ENCODE measurements at regions not wholly inside any gene's neighbourhood (a gene's known extent, or its start where the extent isn't known, plus 50 kb on each side); places are given as distances from the start of the nearest gene placed in this dataset.
A peak's percentile ranks its signal among the peaks of the same experiment; 100 is the strongest.
"Not testable (repeated sequence)": the region's sequence is repeated elsewhere in the genome, so short reads cannot be mapped to it uniquely, and the experiment has no call there.

DNA sequence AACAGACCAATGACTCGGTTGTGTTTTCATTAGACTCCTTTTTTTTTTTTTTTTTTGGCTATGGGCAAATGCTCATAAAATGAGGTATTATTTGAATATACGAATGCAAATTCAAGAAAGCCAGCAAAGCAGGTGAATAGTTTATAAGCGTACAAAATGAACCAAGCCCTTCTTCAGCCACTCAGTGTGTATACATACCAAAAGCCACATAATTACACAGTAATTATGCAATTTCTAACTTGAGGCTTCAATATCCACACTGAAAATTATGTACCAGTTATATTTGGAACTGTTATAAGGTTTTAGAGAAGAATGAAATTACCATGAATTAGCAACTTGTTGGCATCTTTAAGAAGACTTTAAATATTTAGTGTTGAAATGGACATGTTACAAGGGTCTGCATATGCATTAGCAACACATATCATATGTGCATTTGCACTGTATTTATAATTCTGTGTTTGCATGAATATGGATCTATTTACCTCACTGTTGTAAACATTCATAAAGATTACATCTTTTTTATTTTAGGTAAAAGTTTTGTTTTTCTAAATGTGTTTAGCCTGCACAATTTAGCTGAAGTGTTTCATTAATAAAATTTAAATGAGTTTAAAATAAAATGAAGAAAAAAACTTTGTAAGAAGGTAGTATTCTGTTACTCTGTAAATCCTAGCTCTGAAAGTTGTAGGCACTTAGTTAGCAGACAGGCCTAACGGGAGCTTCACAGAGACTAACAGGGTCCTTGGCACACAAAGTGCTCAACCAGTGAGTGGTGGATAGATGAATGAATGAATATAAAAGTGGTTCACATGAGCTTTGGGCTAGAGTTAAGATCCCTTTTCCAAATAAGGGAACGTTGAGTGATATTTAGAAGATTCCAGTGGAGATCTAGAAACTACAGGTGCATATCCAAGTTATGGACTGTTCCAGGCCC is 241.0 kb upstream of the NFIA start:
- 100% methylated on average over 3 of the region's 5 CpGs for WGBS (ENCODE audit: insufficient coverage)
- Histone ChIP-seq H3K9me3 (ENCODE audit: control extremely low read depth in 1 of 5, control insufficient read depth in 4 of 5, insufficient read depth in 2 of 5, low read depth in 1 of 5, low read length in 4 of 5) (peaks cover 0 to 4% (median 0%) of the 10 kb centered on the region in 5 experiments), H3K4me3 (ENCODE audit: control insufficient read depth in 1 of 7, extremely low read depth in 1 of 7, insufficient read depth in 4 of 7, low read depth in 2 of 7, low read length in 6 of 7) (no peak overlapping the region), H3K4me1 (ENCODE audit: control extremely low read depth in 1 of 4, control insufficient read depth in 4 of 4, insufficient read depth in 4 of 4, low read length in 3 of 4) (peaks cover 0 to 3% (median 0%) of the 10 kb centered on the region in 4 experiments), H3K36me3 (ENCODE audit: control insufficient read depth in 4 of 4, insufficient read depth in 4 of 4, low read length in 3 of 4) (no peaks in the 10 kb centered on the region), H3K27ac (ENCODE audit: insufficient read depth in 1 of 2, low read depth in 1 of 2, low read length in 2 of 2, poor library complexity in 1 of 2, severe bottlenecking in 2 of 2) (no peak overlapping the region), H3K27me3 (replicated peaks in 2 of 5; ENCODE audit: control insufficient read depth in 4 of 5, insufficient read depth in 5 of 5, low read length in 4 of 5) (no peaks in the 10 kb centered on the region)
- no peak for DNase-seq
- ChIA-PET CTCF (interaction anchor here (1.3 kb wide), 1 partner anchor 51 kb away, joined by 3 read pairs; no protein-coding TSS in a partner anchor), POLR2A (no interaction called here)

DNA sequence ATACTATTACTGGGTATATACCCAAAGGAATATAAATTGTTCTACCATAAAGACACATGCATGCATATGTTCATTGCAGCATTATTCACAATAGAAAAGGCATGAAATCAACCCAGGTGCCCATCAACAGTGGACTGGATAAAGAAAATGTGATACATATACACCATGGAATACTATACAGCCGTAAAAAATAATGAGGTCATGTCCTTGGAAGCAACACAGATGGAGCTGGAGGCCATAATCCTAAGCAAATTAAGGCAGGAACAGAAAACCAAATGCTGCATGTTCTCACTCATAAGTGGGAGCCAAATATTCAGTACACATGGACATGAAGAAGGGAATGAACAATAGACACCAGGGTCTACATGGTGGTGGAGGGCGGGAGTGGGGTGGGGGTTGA is 241.9 kb upstream of the NFIA start:
- H3K36me3 ChIP-seq (ENCODE audit: control insufficient read depth in 4 of 4, insufficient read depth in 4 of 4, low read length in 3 of 4); POLR2A ChIA-PET; CTCF ChIA-PET: not testable (repeated sequence)

DNA sequence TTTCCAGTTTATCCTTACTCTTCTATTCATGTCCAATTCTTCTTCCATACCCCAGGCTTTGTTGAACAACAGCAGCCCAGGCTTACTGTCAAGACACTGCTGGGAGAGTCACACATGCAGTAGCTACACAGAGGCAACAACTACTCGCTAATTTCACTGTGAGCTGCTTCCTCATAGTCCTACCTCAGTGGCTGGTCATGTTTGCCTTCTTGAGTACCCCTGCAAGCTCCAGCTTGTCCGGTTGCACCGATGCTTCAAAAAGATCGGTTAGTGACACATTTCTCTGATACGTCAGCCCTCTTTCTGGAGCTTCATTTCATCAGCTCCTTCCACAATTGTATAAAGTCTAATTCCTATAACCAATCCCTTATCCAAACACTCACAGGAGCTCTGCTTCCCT is 246.7 kb upstream of the NFIA start:
- no peak overlapping the region for H3K4me3 ChIP-seq (ENCODE audit: control insufficient read depth in 1 of 7, extremely low read depth in 1 of 7, insufficient read depth in 4 of 7, low read depth in 2 of 7, low read length in 6 of 7)
- no peaks in the 10 kb centered on the region for H3K9me3 ChIP-seq (ENCODE audit: control extremely low read depth in 1 of 5, control insufficient read depth in 4 of 5, insufficient read depth in 2 of 5, low read depth in 1 of 5, low read length in 4 of 5)
- peaks cover 17 to 25% (median 21%) of the 10 kb centered on the region in 4 experiments for H3K4me1 ChIP-seq (ENCODE audit: control extremely low read depth in 1 of 4, control insufficient read depth in 4 of 4, insufficient read depth in 4 of 4, low read length in 3 of 4)
- POLR2A ChIA-PET: interaction anchor here (0.6 kb wide), 1 partner anchor 57 kb away, joined by 3 read pairs; no protein-coding TSS in a partner anchor
- H3K36me3 ChIP-seq (ENCODE audit: control insufficient read depth in 4 of 4, insufficient read depth in 4 of 4, low read length in 3 of 4): no peaks in the 10 kb centered on the region
- no peaks in the 10 kb centered on the region for H3K27me3 ChIP-seq (replicated peaks in 2 of 5; ENCODE audit: control insufficient read depth in 4 of 5, insufficient read depth in 5 of 5, low read length in 4 of 5)
- WGBS (ENCODE audit: insufficient coverage): 97% methylated on average over 5 of the region's 5 CpGs
- CTCF ChIA-PET: interaction anchor here (6.6 kb wide), 1 partner anchor 13 kb away, joined by 37 read pairs; no protein-coding TSS in a partner anchor
- DNase-seq: no peak
- no peak overlapping the region for H3K27ac ChIP-seq (ENCODE audit: insufficient read depth in 1 of 2, low read depth in 1 of 2, low read length in 2 of 2, poor library complexity in 1 of 2, severe bottlenecking in 2 of 2)

More for the DNA sequence above, 241.9 kb upstream of the NFIA start:
- not testable (repeated sequence) for H3K27me3 ChIP-seq (replicated peaks in 2 of 5; ENCODE audit: control insufficient read depth in 4 of 5, insufficient read depth in 5 of 5, low read length in 4 of 5); H3K9me3 ChIP-seq (ENCODE audit: control extremely low read depth in 1 of 5, control insufficient read depth in 4 of 5, insufficient read depth in 2 of 5, low read depth in 1 of 5, low read length in 4 of 5); DNase-seq; H3K4me3 ChIP-seq (ENCODE audit: control insufficient read depth in 1 of 7, extremely low read depth in 1 of 7, insufficient read depth in 4 of 7, low read depth in 2 of 7, low read length in 6 of 7); H3K4me1 ChIP-seq (ENCODE audit: control extremely low read depth in 1 of 4, control insufficient read depth in 4 of 4, insufficient read depth in 4 of 4, low read length in 3 of 4); H3K27ac ChIP-seq (ENCODE audit: insufficient read depth in 1 of 2, low read depth in 1 of 2, low read length in 2 of 2, poor library complexity in 1 of 2, severe bottlenecking in 2 of 2)
- 100% methylated on average over 1 of the region's 2 CpGs for WGBS (ENCODE audit: insufficient coverage)

DNA sequence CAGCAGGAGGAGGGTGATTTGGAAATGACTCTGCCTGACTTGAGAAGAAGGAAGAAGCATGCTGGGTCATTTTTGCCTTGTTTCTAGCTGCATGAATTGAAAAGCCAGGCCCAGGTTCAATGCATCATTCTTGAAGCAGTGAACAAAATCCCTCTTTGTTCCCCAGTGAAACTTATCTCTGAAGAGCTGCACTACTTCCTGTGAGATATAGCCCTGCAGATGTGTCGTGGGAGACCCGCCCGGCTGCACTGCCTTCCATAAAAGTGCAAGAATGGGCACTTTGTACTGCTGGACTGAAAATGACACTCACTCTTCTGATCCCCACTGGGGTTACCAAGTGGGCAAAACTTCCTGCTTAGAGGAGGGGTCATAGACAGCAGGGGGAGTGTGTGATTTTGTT is 249.2 kb upstream of the NFIA start:
- WGBS (ENCODE audit: insufficient coverage): 0% methylated on average over 3 of the region's 3 CpGs
- CTCF ChIA-PET: interaction anchor here (1.1 to 6.6 kb wide), 5 partner anchors 15 to 1020 kb away, joined by 3 to 37 read pairs (median 3); no protein-coding TSS in a partner anchor
- DNase-seq: peak; percentile 22 to 66 (median 46)

DNA sequence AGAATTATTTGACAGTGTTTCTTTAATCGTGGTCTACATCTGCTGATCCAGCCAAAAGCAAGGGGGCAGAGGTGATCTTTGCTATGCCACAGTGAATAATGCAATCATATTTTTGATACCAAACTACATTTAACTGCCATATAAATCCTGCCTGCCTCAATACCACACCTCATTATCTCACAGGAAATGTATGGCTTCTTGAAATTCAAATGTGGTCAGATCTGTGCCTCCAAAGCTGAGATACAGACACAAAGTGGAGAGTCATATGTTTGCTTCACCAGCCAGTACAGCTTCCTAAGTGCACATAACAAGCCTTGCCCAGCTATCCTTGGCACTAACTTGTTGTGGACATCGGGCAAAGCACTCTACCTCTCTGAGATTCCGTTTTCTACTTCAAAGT is 250.0 kb upstream of the NFIA start:
- no peak overlapping the region for H3K27ac ChIP-seq (ENCODE audit: insufficient read depth in 1 of 2, low read depth in 1 of 2, low read length in 2 of 2, poor library complexity in 1 of 2, severe bottlenecking in 2 of 2)
- H3K4me1 ChIP-seq (ENCODE audit: control extremely low read depth in 1 of 4, control insufficient read depth in 4 of 4, insufficient read depth in 4 of 4, low read length in 3 of 4): peaks cover 17 to 24% (median 20%) of the 10 kb centered on the region in 4 experiments
- ChIA-PET POLR2A (interaction anchor here (1.0 kb wide), 1 partner anchor 129 kb away, joined by 4 read pairs; no protein-coding TSS in a partner anchor), CTCF (interaction anchor here (0.6 to 6.6 kb wide), 7 partner anchors 9 to 250 kb away, joined by 3 to 37 read pairs (median 3); partner anchors contain the start of gene NFIA)
- peak; percentile 78 to 98 (median 94) for DNase-seq
- H3K36me3 ChIP-seq (ENCODE audit: control insufficient read depth in 4 of 4, insufficient read depth in 4 of 4, low read length in 3 of 4): no peaks in the 10 kb centered on the region
- no peaks in the 10 kb centered on the region for H3K27me3 ChIP-seq (replicated peaks in 2 of 5; ENCODE audit: control insufficient read depth in 4 of 5, insufficient read depth in 5 of 5, low read length in 4 of 5)
- H3K4me3 ChIP-seq (ENCODE audit: control insufficient read depth in 1 of 7, extremely low read depth in 1 of 7, insufficient read depth in 4 of 7, low read depth in 2 of 7, low read length in 6 of 7): no peak overlapping the region
- 0% methylated on average over 2 of the region's 3 CpGs for WGBS (ENCODE audit: insufficient coverage)
- H3K9me3 ChIP-seq (ENCODE audit: control extremely low read depth in 1 of 5, control insufficient read depth in 4 of 5, insufficient read depth in 2 of 5, low read depth in 1 of 5, low read length in 4 of 5): no peaks in the 10 kb centered on the region

More for the DNA sequence above, 249.2 kb upstream of the NFIA start:
- POLR2A ChIA-PET: no interaction called here
- H3K4me3 ChIP-seq (ENCODE audit: control insufficient read depth in 1 of 7, extremely low read depth in 1 of 7, insufficient read depth in 4 of 7, low read depth in 2 of 7, low read length in 6 of 7): no peak overlapping the region
- H3K27me3 ChIP-seq (replicated peaks in 2 of 5; ENCODE audit: control insufficient read depth in 4 of 5, insufficient read depth in 5 of 5, low read length in 4 of 5): no peaks in the 10 kb centered on the region
- no peak overlapping the region for H3K27ac ChIP-seq (ENCODE audit: insufficient read depth in 1 of 2, low read depth in 1 of 2, low read length in 2 of 2, poor library complexity in 1 of 2, severe bottlenecking in 2 of 2)
- no peaks in the 10 kb centered on the region for H3K36me3 ChIP-seq (ENCODE audit: control insufficient read depth in 4 of 4, insufficient read depth in 4 of 4, low read length in 3 of 4)
- no peaks in the 10 kb centered on the region for H3K9me3 ChIP-seq (ENCODE audit: control extremely low read depth in 1 of 5, control insufficient read depth in 4 of 5, insufficient read depth in 2 of 5, low read depth in 1 of 5, low read length in 4 of 5)
- peaks cover 17 to 24% (median 20%) of the 10 kb centered on the region in 4 experiments for H3K4me1 ChIP-seq (ENCODE audit: control extremely low read depth in 1 of 4, control insufficient read depth in 4 of 4, insufficient read depth in 4 of 4, low read length in 3 of 4)

DNA sequence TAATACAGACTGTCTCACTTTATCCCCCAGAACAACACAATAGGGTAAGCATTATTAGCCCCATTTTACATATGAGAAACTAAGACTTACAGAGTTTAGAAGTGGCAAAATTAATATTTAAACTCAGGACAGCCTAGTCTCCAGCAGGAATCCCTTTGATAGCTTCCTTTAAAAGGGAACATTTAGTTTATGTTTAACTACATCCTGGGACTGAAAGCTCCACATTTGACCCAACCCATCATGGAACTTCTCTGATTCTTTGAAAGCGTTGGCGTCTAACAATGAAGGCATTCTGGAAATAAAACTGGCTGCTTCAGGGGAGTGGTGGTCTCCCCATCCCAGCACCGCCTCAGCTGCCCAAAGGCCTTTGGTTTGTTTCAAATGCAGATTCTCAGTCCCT is 250.6 kb upstream of the NFIA start:
- H3K9me3 ChIP-seq (ENCODE audit: control extremely low read depth in 1 of 5, control insufficient read depth in 4 of 5, insufficient read depth in 2 of 5, low read depth in 1 of 5, low read length in 4 of 5): peaks cover 0 to 1% (median 0%) of the 10 kb centered on the region in 5 experiments
- H3K36me3 ChIP-seq (ENCODE audit: control insufficient read depth in 4 of 4, insufficient read depth in 4 of 4, low read length in 3 of 4): no peaks in the 10 kb centered on the region
- H3K27me3 ChIP-seq (replicated peaks in 2 of 5; ENCODE audit: control insufficient read depth in 4 of 5, insufficient read depth in 5 of 5, low read length in 4 of 5): no peaks in the 10 kb centered on the region
- peaks cover 17 to 24% (median 20%) of the 10 kb centered on the region in 4 experiments for H3K4me1 ChIP-seq (ENCODE audit: control extremely low read depth in 1 of 4, control insufficient read depth in 4 of 4, insufficient read depth in 4 of 4, low read length in 3 of 4)
- no peak for DNase-seq
- H3K27ac ChIP-seq (ENCODE audit: insufficient read depth in 1 of 2, low read depth in 1 of 2, low read length in 2 of 2, poor library complexity in 1 of 2, severe bottlenecking in 2 of 2): no peak overlapping the region
- WGBS (ENCODE audit: insufficient coverage): 92% methylated on average over 3 of the region's 3 CpGs
- POLR2A ChIA-PET: no interaction called here
- CTCF ChIA-PET: interaction anchor here (0.7 to 6.6 kb wide), 4 partner anchors 9 to 147 kb away, joined by 3 to 37 read pairs (median 4); no protein-coding TSS in a partner anchor
- H3K4me3 ChIP-seq (ENCODE audit: control insufficient read depth in 1 of 7, extremely low read depth in 1 of 7, insufficient read depth in 4 of 7, low read depth in 2 of 7, low read length in 6 of 7): no peak overlapping the region

DNA sequence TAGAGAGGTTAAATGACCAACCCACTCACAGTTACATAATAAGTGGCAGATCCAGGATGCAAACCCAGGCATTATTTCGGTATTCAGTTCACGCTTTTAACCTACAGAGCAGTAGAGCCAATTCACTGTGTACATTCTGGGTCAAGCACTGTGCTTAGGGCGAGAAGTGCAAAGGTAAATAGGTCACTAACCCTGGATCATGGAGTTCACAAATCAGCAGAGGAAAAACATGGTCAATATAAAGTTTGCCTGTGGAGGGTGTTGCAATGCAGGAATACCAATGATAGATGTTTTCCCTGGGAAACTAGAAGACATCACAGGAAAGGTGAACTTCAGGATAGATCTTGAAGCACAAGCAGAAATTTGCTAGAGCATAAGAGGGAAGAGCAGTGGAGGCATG is 253.4 kb upstream of the NFIA start:
- Histone ChIP-seq H3K9me3 (ENCODE audit: control extremely low read depth in 1 of 5, control insufficient read depth in 4 of 5, insufficient read depth in 2 of 5, low read depth in 1 of 5, low read length in 4 of 5) (peaks cover 0 to 1% (median 0%) of the 10 kb centered on the region in 5 experiments), H3K4me1 (ENCODE audit: control extremely low read depth in 1 of 4, control insufficient read depth in 4 of 4, insufficient read depth in 4 of 4, low read length in 3 of 4) (peaks cover 17 to 24% (median 20%) of the 10 kb centered on the region in 4 experiments), H3K4me3 (ENCODE audit: control insufficient read depth in 1 of 7, extremely low read depth in 1 of 7, insufficient read depth in 4 of 7, low read depth in 2 of 7, low read length in 6 of 7) (no peak overlapping the region), H3K36me3 (ENCODE audit: control insufficient read depth in 4 of 4, insufficient read depth in 4 of 4, low read length in 3 of 4) (no peaks in the 10 kb centered on the region), H3K27me3 (replicated peaks in 2 of 5; ENCODE audit: control insufficient read depth in 4 of 5, insufficient read depth in 5 of 5, low read length in 4 of 5) (no peaks in the 10 kb centered on the region), H3K27ac (ENCODE audit: insufficient read depth in 1 of 2, low read depth in 1 of 2, low read length in 2 of 2, poor library complexity in 1 of 2, severe bottlenecking in 2 of 2) (no peak overlapping the region)
- WGBS (ENCODE audit: insufficient coverage): 96% methylated on average over 3 of the region's 3 CpGs
- ChIA-PET POLR2A (no interaction called here), CTCF (no interaction called here)
- DNase-seq: no peak
